ENCODE measurements at regions not wholly inside any gene's neighbourhood (a gene's known extent, or its start where the extent isn't known, plus 50 kb on each side); places are given as distances from the start of the nearest gene placed in this dataset.

GRCh38 chr2:194938066-194938465, 719.0 kb upstream of the SLC39A10 start:
- TF ChIP-seq CEBPB (IDR thresholded peaks at IDR 0.05; ENCODE audit: borderline replicate concordance in 1 of 2, low read depth in 2 of 2, low read length in 2 of 2) (no peak), CTCF (IDR thresholded peaks at IDR 0.05 in 2 of 3, conservative IDR thresholded peaks at IDR 0.05 in 1 of 3; ENCODE audit: control insufficient read depth in 2 of 3, extremely low read depth in 1 of 3, insufficient read depth in 1 of 3, low read depth in 3 of 3, low read length in 3 of 3) (no peak), POLR2A (IDR thresholded peaks at IDR 0.05; ENCODE audit: low read depth, low read length) (no peak)

Data from GM12878 (cell line).